HG02852 (cell line): ENCODE measurements at regions not wholly inside any gene's neighbourhood (a gene's known extent, or its start where the extent isn't known, plus 50 kb on each side); places are given as distances from the start of the nearest gene placed in this dataset.

Source experiments
- ATAC-seq: cut with Tn5 transposase; IDR thresholded peaks from one replicate; pipeline ENCODE4 v1.9.1; 2021; ENCODE audit warnings: mild to moderate bottlenecking, moderate library complexity; ENCODE audit not compliant: unreplicated experiment

DNA sequence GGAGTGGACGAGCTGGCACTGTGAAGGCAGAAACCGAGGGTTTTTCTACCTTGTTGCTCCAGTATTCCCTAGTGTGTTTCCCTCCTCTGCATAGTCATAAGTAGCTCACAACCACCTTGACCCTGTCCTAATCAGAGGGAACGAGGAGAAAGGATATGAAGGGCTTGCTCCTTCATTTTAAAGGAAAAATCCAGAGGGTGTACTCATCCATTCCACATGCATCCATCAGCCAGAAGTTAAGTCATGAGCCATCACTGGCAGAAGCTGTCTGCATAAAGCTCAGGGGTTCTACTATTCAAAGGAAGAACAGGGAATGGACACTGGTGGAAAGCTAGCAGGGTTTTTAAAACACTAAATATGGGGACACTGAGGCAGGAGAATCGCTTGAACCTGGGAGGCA is 84.3 kb upstream of the FOXN3 start:
- no peak for ATAC-seq

DNA sequence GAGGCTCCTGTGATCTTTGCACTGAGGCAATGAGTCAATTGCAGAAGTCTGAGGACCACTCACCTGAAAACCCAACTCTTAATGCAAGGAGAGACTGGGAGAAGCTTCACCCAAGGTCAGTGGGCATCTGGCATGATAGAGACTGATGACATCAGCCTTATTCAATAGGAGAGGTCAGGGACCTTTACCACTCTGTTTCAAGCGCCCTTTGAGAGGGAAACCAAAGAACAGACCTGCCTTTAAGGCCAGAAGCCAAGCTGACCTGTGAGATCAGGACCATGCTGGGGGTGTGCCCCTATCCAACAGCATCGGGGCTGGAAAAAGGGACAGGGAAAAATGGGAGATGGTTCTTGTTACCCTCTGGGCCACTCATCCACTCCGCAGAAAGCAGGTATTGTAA is 83.3 kb upstream of the FOXN3 start:
- no peak for ATAC-seq

DNA sequence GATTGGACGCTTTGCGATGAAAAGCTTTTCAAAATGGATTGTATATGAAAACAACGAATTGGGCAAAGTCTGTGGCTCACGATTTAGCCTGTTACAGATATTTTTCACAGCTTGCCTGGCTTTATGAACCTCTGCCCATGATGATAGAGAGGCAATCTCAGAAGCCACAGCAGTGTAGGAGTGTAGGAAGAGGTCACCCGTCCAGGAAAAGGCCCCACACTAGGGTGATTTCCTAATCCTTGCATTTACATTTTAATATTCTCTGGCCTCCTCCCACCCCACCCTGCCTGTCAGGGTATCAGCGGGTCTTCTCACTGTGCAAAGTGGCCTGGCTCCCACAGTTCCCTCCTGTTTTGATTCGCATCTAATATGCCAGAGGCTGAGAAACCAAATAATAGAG is 81.8 kb upstream of the FOXN3 start:
- ATAC-seq: no peak

DNA sequence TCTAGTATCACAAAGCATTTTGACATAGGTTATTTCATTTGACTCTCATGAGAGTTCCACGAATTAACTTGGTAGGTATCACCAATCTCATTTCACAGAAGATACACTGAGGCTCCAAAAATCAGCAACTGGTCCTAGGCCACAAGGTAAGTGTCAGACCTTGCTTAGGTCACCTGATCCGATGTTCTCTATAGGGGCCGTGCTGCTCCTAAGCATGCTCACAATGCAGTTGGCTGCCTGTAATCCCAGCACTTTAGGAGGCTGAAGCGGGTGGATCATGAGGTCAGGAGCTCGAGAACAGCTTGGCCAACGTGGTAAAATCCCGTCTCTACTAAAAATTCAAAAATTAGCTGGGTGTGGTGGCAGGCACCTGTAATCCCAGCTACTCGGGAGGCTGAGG is 78.7 kb upstream of the FOXN3 start:
- no peak for ATAC-seq

DNA sequence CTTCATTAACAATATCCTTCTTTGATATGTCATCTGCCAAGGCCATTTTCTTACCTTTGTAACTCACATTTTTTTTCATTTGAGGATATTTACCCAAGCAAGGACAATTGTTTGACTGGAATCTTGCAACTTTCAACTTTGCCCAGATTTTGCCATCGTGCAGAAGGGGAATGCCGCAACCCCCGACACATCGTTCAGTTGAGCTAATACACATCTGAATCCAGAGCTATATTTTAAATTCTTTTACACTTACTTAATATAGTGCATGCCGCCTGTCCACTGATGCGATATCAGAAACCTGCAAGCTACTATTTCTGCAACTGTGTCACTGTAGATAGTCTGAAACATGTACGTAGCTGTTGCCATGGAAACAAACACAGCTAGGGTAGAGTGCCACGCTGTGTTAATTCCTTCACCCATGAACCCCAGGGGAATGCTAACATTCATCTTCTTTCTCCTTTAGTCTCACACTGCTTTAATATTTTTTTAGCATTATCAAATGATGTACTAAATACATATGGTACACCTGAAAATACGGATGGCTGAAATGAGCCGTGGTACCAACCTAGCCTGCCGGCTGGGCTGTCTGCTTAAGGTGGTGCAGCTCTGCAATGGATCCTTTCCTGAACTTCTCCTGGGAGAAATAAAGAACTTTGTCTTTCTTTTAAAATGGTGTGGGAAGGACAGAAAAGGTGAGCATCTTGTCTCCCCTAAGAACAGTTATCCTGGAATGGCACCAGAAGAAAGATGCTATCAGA is 77.0 kb upstream of the FOXN3 start:
- ATAC-seq: peak; percentile 91

DNA sequence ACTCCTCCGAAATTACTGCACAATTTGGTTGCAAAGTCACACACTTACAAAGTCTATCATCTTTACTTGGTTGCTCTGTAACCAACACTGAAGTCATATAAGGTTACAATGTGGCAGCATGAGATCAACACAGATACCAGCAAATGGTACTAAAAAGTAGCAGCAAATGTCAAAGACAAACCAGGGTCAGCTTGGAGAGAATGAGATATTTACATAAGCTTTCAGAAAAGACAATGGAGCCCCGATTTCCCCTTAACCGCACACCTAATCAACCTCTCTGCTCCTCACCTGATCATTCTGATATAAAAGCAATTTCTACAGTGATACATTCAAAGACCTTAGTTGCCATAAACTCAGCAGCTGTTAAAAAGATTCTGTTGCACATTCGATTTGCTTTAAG is 76.4 kb upstream of the FOXN3 start:
- no peak for ATAC-seq

DNA sequence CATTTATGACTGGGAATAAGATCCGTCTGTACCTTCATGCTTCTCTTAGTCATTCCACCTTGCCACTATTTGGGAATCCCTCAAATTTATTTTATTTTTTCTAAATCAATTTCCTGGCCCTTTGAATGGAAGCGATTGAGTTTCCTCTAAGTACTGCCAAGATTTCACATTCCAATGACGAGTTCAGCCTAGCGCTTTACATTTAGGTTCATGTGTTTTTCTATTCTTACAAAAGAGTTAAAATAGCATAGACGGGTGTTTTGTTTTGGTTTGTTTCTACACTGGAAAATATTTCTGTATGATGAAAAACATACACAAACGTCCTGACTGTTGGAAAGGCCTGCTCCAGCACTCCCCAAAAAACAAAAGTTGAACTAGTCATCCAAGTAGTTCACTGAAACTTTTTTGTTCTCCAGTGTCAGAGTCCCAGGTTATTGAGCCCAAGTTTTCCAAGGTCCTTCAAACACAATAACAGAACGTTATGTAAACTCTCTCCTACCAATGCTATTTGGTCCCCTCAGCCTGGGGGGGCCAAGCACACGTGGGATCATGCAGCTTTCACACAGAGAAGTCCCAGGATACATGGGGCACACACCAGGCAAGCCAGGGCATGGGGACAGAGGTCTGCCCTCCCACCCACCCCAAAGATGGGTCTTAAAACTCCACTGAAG is 74.8 kb upstream of the FOXN3 start:
- no peak for ATAC-seq

DNA sequence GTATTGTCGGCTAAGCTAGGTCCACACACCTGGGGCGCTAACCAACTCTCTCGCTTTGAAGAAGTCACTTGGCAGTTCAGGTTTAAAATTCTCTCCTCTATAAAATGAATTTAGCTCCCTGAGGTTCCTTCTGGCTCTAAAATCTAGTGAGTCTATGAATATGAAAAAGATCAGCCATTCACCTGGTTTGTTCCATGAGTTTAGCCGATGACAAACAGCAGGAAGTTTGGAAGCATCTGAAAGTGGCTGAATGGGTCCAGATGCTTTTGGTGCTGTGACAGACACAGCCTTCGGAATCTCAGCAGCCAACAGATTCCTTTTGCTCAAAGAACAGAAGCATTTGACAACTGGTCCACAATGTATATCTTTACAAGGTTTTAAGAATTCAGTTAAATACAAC is 73.4 kb upstream of the FOXN3 start:
- no peak for ATAC-seq

DNA sequence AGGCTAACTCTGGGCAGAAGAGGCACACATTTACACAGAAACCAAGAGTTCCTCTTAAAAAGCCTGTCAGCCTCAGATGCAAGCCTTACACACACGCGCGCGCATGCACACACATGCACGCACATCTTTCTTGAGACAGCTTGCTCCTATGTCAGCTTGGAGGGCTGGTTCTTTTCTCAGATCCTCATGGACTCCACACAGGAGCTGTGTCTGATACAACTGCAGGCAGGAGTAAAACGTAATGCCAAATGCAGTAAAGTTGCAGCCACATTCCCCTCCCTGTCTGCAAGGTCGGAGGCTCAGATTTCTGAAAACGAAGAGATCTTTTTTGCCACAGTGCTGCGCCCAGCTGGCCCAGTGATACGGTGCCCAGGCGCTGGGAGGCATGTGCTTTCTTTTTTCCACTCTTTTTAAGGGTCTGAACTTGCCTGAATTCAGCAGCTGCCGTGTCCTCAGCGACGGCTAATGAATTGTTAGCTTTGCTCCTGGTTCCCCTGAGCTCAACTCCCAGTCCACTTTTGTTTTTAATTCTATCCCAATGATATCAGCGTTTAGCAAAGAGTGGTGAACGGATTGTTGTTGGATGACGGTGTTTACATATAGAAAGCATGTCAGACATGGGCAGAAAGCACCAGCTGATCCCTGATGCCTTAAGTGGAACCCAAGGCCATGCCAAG is 72.9 kb upstream of the FOXN3 start:
- no peak for ATAC-seq

DNA sequence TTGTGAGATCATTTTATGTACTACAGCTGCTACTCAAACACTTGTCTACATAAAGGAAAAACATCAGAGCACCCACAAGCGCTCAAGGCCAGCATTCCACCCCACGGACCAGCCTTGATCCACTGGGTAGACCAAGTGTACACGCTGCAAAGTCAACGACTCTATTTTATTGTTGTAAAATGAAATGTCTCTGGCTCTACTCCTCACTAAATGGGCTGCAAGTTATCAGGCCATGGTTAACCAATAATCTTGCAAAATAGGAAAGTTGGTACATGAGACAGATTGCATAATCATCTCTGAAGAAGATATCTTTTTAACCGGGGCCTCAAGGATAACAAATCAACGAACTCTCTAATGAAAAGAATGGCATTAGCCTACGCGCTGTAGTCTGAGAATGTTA is 69.9 kb upstream of the FOXN3 start:
- no peak for ATAC-seq

DNA sequence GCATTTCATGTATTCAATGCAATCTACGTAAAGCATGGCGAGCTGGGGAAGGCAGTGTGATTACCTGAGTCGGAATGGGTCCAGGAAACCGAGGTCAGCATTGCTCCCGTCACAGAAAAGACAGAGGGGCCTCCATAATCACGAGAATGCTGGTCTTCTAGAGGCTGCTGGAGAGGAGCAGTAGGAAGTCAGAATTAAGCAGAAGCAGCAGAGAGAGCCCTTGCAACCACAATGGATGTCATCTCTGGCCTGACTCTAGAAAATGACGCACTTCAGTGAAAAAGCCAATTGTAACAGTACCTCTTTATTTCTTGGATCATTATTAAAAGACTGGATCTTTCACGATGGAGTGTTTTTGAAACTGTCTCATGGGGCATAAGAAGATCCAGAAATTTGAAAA is 69.5 kb upstream of the FOXN3 start:
- ATAC-seq: no peak

DNA sequence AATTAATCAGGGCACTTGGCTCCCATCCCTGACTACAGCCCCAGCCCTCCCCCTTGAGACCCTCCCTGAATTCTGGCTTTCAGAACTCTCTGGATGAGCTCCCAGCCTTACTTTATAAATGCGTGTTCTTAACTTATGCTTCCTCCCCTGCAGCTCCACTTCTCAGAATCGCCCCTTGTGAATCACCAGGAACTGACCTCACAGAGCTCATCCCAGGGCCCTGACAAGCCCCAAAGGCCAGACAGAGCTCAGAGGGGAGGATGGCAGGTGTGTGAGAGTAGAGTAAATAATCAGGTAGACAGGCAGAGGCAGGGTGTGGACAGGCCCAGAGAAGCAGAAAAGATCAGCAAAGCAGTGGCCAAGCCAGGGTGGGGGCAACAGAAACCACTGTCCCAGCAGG is 68.2 kb upstream of the FOXN3 start:
- no peak for ATAC-seq

DNA sequence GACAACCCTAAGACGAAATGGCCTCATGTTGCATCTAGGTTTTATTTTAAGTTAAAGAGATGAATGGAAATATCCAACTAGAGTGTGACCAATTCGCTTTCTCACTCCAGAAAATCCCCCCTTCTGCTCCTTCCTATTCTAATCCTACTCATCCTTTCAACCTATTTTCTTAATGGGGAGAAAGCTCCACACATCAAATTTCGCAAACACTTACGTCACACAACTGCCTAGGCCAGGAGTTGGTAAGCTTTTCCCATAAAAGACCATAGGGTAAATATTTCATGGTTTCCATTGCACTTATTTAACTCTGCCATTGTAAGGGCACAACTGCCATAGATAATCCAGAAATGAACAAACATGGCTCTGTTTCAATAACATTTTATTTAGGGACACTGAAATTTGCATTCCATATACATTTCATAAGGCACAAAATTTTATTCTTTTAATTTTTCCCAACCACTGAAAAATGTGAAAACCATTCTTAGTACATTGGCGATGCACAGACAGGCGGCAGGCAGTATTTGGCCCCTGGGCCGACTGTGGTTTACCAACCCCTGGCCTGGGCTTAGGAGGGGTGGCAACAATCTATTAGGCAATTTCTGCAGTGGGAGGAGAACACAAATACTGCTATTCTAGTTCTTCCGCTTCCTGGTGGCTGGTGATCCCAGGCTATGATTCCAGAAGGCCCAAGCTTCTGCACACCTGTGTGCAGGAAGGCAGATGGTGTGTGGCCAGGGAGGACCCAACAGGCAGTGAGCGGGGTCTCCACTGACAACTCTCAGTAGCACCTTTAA is 67.2 kb upstream of the FOXN3 start:
- no peak for ATAC-seq

DNA sequence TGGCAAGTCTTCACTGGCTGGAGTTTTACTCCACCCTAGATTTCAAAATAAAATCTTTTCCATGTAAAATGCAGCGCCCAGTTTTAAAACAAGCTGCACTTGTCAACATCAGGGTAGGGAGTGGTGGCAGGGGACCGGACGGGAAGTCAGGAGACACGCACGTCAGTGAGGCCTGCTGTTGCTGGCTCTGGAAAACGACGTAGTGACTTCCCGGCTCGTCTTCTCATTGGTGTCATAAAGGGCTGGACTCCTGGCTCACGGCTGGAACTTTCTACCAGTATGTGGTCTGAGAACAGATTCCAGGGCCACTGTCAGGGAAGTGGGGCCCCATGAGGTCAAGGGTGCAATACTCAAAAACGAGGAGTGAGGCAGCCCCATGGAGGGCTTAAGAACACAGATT is 64.2 kb upstream of the FOXN3 start:
- no peak for ATAC-seq

DNA sequence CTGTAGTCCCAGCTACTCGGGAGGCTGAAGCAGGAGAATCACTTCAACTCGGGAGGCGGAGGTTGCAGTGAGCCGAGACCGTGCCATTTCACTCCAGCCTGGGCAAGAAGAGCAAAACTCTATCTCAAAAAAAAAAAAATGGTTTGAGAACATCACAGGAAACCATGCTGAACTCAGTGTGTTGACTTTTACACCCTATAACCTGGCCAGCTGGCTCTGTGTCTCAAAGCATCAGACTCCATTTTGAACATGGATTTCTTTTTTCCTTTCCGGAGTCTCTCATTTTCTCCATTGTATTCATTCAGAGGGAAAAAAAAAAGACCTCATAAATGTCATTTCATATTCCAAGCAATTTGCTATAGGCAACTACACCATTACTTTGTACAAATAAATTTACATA is 63.2 kb upstream of the FOXN3 start:
- no peak for ATAC-seq

DNA sequence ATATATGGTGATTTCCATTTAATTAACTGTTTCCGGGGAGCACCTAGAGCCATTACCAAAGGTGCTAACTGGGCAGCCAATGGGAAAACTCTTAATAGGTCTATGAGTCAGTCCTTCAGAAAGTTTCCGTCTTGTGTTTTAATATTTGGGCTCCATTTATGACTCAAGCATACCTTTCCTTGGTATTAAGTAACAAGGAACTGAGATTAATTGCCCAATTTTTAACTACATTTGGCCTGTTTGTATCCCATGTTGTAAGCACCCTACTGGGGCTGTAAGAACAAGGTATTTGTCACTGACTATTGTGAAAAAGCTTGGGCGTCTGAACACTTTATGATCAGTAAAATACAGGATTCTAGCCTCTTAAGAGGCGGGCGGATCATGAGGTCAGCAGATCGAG is 62.8 kb upstream of the FOXN3 start:
- no peak for ATAC-seq

DNA sequence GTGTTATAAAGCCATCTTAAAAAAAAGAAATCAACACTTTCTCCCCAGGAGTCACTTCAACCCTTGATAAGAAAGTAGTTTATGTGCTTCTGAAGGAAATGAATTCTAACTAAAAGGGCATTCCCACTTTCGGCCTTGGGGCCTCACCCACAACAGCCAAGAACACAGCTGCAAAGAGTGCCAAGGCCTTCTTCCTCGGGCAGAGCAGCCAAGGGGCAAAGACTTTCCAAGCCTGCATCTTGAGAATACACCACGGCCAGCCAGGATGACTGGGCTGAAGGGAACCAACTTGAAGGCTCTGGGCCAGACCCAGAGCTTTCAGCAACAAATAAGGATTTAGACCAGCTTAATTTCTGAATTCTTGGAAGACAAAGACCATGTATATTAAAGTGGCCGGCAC is 60.4 kb upstream of the FOXN3 start:
- no peak for ATAC-seq

DNA sequence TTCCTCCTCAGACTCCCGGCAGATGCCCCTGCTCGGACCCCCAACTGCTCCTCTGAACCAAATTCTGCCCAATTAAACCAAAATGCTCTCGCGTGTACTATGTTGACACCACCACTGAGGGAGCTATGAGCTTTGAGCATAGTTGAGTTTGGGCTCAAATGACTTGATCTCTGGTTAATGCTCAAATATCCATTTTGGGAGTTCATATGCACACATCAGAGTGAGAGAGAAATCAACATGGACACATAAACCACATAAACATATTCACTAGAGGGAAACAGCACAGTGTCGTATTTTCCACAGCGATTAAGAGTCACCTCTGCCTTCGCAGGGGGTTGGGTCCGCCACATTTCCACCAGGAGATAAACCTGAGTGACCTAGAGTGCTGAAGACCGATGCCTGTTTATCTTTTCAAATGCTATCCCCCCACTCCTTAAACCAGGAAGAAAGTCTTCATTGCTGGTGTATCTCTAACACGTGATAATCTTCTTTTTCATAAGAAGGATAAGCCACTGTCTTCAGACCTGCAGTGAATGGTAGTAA is 59.4 kb upstream of the FOXN3 start:
- no peak for ATAC-seq

DNA sequence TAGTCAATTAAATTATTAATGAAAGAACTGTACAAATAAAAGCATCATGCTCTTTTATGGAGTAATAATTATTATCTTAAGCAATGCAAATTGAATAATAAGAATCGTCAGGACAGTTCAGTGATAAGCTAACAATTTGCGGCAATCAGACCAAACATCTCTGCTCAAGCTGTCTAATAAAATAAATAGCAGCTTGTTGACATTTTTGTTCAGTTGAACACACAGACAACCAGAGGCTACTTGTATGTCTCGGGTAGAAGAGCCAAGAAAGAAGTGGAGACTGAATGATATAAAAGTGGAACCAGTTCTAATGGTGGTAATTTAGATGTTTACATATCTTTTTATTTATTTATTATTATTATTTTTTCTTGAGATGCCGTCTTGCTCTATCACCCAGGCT is 57.4 kb upstream of the FOXN3 start:
- no peak for ATAC-seq

DNA sequence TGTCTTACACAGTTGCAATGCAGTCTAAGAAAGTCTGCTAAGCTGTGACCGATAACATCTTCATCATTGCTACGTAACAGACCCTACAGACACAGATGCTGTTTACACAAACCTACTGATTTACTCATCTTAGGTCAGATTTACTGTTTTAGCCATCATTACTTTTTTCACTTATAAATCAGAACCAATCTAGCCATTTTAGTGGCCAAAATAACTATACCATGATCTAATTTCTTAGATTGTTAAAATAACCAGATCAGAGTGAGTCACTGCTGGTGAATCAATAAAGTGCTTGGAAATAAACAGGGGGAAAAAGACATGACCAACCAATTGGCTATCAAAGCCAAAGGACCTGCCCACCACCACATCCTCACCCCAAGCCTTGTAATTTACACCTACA is 57.0 kb upstream of the FOXN3 start:
- no peak for ATAC-seq

DNA sequence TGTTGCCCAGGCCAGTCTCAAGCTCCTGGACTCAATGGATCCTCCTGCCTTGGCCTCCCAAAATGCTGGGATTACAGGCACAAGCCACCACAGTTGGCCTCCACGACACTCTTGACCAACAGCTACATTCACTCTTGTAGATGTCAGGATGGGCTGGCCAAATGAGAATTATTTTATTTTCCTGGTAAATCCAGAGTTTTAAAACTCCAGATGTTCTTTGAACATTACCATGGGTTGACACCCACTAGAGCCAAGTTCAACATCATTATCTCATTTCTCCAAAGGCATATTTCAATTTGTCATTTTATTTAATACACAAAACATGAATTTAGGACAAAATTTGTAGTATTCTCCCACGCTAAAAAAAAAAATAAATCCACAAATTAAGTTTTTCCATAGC is 56.5 kb upstream of the FOXN3 start:
- no peak for ATAC-seq
